Ureter (tissue), 1 donor: ENCODE measurements at regions not wholly inside any gene's neighbourhood (a gene's known extent, or its start where the extent isn't known, plus 50 kb on each side); places are given as distances from the start of the nearest gene placed in this dataset.
A peak's percentile ranks its signal among the peaks of the same experiment; 100 is the strongest.
"Not testable (repeated sequence)": the region's sequence is repeated elsewhere in the genome, so short reads cannot be mapped to it uniquely, and the experiment has no call there.

Experiments used
- DNase-seq: peaks from one replicate; pipeline ENCODE4 v3.0.0-alpha.2; 2020; ENCODE audit warnings: low spot score
- donor health status: DM: yes; HTN: yes; CAD: no.

DNA sequence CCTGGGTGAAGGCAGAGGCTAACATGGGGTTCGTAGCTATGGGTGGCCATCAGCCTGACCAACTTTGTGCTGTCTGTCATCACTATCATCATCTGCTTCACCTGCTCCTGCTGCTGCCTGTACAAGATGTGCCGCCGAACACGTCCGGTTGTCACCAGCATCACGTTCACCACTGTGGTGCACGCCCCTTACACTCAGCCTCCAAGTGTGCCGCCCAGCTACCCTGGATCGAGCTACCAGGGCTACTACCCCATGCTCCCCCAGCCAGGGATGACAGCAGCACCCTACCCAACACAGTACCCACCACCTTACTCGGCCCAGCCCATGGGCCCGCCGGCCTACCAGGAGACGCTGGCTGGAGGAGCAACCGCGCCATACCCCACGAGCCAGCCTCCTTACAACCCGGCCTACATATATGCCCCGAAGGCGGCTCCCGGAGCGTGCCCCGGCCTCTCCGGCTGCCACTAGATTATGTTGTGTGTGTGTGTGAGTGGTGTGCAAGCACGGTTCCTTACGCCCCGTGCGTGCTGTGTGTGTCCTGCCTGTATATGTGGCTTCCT, 213.4 kb upstream of the XIST start:
- no peak for DNase-seq

DNA sequence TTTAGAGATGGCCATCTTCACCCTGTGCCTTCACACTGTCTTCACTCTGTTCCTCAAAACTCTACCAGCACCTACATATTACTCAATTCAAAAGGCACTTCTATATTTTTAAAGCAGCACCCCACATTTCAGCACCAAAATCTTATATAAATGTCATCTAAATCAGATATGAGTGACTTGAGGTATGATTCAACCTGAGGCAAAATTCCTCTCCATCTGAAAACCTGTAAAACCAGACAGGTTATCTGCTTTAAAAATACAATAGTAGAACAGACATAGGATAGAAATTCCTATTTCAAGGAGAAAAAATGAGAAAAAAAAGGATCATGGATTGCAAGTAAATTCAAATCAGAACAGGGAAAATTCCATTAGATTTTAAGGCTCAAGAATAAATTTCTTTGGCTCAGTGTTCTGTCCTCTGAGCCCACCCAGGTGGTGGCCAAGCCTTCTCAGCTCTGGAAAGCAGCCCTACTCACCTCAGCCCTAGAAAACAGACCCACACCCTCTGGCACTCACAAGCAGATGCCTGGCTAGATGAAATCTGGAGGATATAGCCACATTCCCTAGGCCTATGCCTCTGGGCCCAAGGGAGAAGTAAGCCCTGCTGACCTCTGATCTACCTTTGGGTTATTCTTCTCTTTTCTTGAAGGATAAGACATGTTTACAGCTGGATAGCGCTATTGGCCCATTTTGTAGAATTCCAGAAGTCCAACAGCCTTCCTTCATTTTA, 211.1 kb upstream of the XIST start:
- DNase-seq, result no peak

GRCh38 chrX:74061879-74062278, 209.4 kb upstream of the XIST start:
- no peak for DNase-seq

- no peak for DNase-seq
Measured at GRCh38 chrX:74049126-74049525, 196.6 kb upstream of the XIST start.

- DNase-seq, result not testable (repeated sequence)
Measured at GRCh38 chrX:74034066-74034465, 181.6 kb upstream of the XIST start.

DNA sequence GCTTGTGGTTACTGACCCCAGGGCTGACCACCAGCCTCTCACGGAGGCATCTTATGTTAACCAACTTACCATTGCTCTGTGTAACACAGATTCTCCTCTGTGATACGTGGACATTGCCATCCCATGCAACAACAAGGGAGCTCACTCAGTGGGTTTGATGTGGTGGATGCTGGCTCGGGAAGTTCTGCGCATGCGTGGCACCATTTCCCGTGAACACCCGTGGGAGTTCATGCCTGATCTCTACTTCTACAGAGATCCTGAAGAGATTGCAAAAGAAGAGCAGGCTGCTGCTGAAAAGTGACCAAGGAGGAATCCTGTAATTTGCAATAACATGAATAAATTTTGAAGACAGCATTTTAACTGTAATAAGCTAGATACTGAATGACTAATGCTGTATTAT, 179.0 kb upstream of the XIST start:
- DNase-seq, result not testable (repeated sequence)

- not testable (repeated sequence) for DNase-seq
Measured at GRCh38 chrX:74030766-74031165, 178.3 kb upstream of the XIST start.

DNA sequence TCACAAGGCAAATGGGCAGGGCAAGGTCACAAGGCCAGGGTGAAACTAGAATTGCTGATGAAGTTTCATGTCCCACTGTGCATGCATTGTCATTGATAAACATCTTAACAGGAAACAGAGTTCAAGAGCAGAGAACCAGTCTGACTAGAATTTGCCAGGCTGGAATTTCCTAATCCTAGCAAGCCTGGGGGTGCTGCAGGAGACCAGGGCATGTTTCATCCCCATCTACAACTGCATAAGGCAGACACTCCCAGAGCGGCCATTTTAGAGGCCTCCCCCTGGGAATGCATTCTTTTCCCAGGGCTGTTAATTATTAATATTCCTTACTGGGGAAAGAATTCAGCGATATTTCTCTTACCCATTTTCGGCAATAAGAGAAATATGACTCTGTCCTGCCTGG, 172.6 kb upstream of the XIST start:
- not testable (repeated sequence) for DNase-seq

DNA sequence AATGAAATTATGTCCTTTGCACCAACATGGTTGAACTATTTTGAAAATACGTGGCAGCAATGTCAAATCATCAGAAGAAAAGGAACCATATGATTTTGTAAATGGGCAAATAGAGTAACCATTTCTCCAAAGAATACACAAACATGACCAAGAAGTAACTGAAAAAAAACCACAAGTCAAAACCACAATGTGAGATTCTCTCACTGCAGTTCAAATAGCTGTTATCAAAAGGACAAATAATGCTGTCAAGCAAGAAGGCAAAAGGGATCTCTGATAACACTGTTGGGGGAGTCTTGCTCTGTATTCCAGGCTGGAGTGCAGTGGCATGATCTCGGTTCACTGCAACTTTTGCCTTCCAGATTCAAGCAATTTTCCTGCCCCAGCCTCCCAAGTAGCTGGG, 170.7 kb upstream of the XIST start:
- DNase-seq, result no peak

DNA sequence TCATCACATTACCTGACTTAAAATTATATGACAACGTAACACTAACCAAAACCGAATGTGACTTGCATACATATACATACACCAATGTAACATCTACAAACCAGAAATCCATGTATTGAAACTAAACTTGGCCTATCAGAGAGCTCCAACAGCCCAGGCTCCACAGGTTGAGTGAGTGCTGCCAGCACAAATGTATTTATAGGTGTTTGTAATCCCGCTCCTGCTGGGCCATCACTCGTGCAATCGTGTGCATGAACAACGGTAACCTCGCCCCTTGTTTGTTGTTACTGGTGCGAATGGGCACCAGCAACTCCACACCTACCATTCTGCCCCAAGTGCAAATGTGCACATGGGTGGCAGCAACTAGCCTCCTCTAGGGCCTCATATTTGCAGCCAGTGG, 165.7 kb upstream of the XIST start:
- DNase-seq, result no peak

DNA sequence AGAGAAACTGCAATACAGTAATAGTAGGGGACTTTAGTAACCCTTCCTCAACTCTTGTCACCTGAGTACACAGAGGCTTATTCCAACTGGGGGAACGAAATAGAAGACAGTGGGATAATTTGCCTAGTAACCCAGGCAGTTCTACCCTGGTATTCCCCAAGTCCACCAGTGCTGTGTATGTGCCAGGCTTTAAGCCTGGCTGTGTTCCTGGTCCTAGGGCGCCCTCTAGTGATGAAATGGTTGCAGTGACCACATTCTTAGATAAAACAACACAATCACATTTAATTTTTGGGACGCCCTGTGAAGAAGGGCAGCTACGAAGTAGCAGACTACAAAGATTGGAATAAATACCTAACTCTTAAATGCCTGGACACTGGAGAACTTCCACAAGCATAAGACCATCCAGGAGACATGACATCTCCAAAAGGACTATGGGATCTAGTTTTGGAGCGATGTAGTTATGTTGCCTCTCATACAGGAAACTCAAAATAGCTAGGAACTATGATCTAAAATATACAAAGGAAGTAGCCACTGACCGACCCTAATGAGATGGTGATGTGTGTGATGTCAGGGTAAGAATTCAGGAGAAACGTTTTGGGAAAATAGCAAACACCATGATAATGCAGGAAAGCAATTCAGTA, 163.0 kb upstream of the XIST start:
- peak; percentile 70 for DNase-seq

- DNase-seq, result no peak
Measured at GRCh38 chrX:74009041-74009440, 156.5 kb upstream of the XIST start.

GRCh38 chrX:73992019-73992418, 139.5 kb upstream of the XIST start:
- no peak for DNase-seq

- DNase-seq, result no peak
Measured at GRCh38 chrX:73987166-73987565, 134.7 kb upstream of the XIST start.

GRCh38 chrX:73979551-73980131, 127.1 kb upstream of the XIST start:
- no peak for DNase-seq

DNA sequence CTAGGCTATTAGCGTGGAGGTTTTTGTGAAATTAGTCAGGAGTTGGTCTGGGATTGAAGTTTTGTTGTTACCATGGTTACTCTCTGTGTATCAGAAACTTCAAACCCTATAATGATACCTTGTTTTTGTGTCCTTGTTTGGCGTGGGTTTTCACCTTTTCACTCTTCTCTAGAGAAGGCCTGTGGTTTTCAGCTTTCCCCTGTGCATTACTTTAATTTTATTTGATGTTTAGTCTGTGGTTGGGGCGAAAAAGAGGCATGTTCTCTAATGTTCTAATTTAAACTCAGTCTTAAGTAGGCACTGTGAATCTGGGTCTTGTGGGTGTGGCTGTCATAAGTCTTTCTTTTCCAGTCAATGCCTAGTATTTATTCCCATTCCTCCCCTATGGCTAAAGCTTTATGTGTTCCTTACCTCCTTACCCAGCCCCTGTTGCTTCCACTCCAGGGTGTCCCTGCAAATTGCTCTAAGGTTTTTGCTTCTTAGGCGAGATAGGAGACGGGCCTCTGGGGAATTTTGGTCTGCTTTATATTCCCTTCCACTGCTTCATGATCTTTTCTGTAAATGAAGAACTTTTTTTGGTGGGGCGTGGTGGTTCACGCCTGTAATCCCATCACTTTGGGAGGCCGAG, 125.1 kb upstream of the XIST start:
- no peak for DNase-seq

GRCh38 chrX:73967461-73967860, 114.9 kb upstream of the XIST start:
- DNase-seq, result not testable (repeated sequence)

DNA sequence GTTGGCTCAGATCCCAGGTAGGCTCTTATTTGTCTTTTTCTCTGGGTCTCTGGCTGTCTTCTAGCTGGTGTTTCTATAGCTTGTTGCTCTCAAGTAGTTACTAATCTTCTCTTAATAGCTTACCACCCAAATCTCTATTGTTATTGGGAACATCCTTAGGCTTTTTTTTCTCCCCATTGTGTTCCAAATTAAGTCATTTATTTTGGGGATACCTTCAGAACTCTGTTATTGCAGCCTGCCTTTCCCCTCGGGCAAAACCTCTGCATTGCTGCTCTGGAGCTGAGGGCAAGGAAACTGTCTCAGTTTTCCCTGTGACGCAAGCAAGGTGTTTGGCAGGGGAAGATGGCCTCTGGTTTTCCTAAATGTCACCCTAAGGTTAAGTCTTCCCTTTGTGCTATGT, 113.3 kb upstream of the XIST start:
- DNase-seq, result no peak

DNA sequence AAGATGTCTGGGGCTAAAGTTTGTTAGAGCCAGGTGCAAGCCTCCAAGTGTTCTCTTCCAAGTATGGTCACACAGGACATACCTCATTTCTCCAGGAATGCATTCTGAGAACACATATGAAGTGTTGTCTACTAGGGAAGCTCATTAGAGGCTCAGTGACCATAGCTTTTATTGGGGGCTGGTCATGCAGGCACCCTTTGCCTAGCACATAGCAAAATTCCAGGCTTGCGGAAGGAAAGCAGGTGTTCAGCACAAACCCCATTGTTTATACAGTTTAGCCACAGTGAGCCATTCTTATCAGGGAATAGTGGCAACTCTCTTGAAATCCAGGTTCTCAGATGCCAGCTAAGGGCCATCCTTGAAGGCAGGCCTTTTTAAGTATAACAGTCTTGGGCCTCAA, 112.1 kb upstream of the XIST start:
- no peak for DNase-seq

DNA sequence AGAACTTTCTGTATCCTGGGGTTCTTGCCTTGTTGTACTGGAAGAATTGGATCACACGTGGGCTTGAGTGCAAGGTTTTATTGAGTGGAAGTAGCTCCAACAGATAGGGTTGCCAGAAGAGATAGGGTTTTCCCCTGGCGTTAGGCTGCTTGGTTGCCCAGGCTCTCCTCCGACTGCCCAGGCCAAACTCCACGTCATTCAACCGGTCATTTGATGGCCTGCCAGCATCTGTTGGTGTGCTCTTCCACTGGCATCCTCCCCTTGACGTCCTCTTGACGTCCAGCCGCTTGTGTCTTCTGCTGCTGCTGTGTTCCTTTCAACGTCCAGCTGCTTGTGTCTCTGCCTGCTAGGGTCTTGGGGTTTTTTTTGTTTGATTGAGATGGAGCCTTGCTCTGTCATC, 111.2 kb upstream of the XIST start:
- DNase-seq, result no peak

DNA sequence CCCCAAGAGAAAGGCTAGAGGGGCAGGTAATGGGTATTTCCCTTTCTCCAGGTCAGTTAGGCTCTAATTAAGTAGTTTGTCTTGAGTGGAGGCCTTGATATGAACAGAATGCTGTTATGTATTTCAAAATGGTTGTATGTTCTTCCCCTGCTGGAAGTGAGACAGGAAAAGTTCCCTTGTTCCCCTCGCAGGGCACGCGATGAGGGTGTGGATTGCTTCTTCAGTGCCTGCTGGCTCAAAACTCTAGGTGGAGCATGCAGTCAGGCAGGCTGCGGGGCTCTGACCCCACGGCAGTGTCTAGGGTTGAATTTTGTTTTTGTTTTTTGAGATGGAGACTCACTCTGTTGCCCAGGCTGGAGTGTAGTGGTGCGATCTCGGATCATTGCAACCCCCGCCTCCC, 110.4 kb upstream of the XIST start:
- no peak for DNase-seq

- DNase-seq, result not testable (repeated sequence)
Measured at GRCh38 chrX:73961867-73962266, 109.4 kb upstream of the XIST start.

DNA sequence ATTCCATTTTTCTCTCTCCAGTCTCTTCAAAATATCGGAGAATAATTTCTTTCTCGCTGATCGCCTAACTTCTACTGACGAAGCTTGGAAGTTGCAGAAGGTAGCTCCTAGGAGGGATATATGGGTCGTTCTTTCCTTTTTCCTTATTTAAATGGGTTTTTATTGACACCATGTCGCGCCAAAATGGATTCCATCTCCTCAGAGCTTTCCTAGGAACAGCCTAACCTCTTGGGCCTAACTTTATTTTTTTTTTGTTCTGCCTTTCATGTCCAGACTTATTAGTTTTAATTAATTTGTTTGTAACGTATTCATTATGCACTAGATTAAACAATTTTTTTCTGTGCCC, 92.0 kb upstream of the XIST start:
- no peak for DNase-seq
